HG03097 (cell line): ENCODE measurements at regions not wholly inside any gene's neighbourhood (a gene's known extent, or its start where the extent isn't known, plus 50 kb on each side); places are given as distances from the start of the nearest gene placed in this dataset.
"Not testable (repeated sequence)": the region's sequence is repeated elsewhere in the genome, so short reads cannot be mapped to it uniquely, and the experiment has no call there.

ENCODE experiments used
- ATAC-seq: cut with Tn5 transposase; IDR thresholded peaks from one replicate; pipeline ENCODE4 v1.9.1; 2021; ENCODE audit not compliant: unreplicated experiment, low FRiP score

DNA sequence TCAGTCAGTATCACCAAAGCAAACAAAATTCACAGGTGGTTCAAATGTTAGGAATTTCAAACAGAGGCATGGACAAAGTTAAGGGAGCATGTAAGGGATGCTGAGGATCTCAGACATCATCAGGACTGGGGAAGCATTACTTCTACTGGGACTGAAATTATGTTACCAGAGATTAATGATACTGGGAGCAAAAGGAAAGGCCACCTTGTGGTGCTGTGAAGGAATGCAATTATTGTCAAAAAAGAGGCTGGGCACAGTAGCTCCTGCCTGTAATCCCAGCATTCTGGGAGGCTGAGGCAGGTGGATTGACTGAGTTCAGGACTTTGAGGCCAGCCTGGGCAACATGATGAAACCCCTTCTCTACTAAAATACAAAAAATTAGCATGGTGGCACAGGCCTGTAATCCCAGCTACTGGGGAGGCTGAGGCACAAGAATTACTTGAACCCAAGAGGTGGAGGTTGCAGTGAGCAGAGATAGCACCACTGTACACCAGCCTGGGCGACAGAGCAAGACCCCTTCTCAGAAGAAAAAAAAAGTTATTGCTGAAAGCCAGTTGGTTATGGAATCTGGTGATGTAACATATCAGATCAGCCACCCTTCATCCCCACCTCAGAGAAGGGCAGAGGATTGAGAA lies 954.3 kb downstream of the PCDH7 start:
- ATAC-seq: no peak

DNA sequence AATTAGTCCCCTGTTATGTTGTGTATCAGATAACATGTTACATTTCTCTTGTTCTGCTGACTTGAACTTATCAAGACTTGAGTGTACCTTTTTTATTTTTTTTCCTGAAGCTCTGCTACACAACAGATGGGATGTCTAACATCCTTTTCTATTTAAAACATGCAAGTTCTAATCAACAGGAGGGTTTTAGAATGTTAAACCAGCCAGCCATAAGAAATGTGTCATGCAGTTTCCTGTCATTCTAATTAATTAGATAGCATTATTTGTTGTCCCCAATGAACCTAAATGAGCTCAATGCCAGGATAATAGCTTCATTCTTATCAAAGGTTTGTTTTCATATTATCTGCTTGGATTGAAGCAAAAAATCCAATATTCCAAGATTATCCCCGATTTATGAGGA lies 958.2 kb downstream of the PCDH7 start:
- ATAC-seq: no peak

DNA sequence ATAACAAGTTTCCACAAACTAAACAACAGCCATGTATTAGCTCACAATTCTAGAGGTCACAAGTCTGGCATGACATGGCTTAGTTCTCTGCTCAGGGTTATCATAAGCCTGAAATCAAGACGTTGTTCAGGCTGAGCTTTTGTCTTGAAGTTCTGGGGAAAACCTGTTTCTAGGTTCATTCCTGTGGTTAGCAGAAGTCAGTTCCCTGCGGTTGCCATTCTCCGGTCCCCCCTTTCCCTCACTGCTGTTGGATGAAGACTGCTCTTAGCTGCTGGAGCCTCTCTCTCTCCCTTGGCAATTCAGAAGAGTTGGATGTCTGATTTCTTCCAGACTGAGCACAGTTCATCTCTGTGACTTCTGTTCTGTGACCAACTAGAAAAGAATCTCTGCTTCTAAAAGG lies 962.6 kb downstream of the PCDH7 start:
- no peak for ATAC-seq

DNA sequence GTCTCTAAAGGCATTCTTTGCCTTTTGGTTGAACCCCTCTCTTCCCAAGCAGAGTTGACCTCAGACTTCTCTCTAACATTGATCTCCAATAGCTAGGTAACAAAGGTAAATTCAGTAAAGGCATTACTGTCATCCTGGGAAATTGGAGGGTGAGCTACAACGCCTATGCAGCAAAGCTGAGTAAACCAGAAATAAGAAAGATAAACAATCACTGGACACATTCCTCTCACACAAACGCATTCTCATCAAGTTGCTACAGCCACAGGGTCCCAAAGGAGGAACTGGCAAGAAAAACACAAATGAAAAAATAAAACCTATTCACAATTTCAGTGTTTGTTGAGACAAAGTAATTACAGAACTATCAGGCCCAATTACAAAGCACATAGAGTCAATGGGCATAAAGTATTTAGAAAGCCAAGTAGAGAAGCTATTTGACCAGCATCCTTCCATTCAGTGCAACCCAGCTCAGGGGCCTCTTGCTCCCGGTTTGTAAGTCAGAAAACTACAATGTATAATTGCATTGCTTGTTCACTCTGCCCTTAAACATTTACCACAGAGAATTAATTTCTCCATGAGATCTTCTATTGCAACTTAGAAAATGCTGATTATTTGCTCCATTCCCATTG lies 967.7 kb downstream of the PCDH7 start:
- ATAC-seq: no peak

DNA sequence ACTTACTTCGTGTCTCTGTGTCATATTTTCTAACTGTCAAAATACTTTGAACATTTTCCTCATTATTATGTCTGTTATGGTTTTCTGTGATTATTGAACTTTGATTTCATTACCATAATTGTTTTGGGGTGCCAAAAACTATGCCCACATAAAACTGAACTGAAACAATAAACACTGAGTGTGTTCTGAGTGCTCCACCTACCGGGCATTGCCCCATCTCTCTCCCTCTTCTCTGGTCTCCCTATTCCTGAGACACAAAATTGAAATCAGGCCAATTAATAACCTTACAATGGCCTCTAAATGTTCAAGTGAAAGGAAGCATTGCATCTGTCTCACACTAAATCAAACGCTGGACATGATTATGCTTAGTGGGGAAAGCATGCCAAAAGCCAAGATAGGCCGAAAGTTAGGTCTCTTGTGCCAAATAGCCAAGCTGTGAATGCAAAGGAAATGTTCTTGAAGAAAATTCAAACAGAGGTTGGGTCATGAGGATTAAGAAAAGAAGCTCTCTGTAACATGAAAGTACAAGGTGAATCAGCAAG lies 972.3 kb downstream of the PCDH7 start:
- no peak for ATAC-seq

DNA sequence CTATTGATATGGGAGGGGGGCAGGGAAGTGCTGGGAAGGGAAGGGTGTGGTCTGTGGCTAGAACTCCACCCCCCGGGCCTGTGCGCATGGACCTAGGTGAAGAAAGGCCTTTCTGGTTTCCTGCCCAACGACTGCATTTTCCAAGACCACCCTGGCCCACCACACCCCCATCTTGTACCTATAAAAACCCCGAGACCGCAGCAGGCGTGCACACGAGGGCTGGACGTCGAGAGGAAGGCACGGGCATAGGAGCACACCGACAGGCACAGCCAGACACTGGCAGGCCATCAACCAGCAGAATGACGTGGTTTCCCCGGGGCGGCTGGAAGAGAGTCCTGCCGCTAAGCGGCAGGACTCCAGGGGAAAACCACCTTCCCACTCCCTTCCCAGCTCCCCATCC lies 981.1 kb downstream of the PCDH7 start:
- ATAC-seq: no peak

DNA sequence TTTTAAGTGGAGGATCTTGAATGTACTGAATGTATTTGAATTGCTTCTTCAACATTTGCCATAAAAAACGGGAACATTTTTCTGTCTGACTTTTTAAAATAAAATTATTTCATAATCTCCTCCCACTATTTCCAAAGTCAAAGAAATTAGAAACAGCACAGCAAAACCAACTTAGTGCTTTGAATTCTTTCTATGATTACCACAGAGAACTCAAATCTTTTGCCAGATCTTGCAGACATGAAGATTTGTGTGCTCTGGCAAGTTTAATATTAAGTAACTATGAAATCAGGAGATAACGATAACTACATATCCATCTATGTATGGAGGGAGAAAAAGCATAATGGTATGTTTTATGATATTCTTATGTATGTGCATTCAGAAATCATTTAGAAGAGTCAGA lies 982.2 kb downstream of the PCDH7 start:
- no peak for ATAC-seq

DNA sequence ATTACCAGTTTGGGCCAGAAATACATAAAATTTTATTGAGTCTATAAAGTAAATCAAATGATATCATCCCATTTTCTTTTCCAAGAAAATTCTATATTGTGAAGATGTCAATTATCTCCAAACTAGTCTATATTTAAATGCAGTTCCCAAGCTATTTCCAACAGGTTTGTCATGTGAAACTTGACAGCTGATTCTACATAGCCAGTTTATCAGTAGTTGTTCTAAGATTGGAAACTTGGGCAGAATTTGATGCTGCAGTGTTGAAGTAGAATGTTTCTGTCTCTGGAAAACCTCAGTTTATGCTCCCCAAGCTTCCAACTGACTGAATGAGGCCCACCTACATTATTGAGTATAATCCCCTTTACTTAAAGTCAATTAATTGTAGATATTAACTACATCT lies 994.1 kb downstream of the PCDH7 start:
- ATAC-seq: no peak

DNA sequence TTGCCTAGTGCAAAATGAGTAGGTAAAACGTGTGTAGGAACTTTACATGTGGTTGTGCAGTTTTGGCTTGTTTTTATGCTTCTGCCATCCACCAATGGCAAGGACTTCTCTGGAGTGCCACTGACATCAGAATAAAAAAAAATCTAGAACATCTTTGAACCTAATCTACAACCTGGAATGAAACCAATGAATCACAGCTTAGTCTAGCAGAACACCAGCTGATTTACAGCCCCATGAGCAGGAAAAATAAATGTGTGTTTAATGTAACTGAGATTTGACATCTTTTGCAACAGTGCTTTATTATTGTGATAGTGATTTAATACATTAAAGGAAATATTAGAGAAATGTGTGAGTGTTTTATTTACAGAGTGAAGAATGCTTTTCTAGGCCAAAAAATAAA lies 995.1 kb downstream of the PCDH7 start:
- no peak for ATAC-seq

DNA sequence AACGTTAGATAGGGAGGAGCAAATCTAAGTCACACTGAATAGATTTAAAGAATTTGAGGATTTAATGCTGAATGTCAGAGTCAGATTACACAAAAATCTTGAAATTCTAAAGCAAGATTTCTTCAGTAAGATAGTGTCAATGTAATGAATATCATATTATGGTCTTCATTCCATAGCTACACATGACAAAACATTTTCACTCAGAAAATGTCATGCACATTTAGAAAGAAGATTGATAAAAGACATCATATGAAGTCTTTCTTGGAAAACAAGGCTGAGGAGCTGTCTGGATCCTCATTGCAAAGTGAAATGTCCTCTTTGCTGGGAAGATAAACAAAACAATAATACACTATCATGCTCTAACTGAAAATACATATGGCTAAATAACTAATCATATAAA lies 1006.9 kb downstream of the PCDH7 start:
- no peak for ATAC-seq

DNA sequence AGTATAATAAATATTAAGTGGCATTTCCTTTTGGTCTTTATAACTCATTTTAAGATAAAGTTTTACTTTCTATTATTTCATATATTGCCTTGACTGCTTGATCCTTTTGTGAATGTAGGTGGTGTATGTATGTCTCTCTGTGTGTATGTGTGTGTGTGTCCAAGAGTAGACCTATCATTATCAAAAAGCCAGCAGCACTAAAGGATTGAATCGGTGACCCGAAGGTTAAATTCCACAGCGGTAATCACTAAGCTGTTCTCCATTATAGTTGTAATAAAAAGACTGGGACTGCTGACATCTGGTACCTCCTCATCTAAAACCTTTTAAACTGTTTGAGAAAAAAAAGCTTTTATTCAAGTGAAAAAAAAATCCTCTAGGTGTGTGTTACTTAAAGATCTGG lies 1014.8 kb downstream of the PCDH7 start:
- ATAC-seq: no peak

DNA sequence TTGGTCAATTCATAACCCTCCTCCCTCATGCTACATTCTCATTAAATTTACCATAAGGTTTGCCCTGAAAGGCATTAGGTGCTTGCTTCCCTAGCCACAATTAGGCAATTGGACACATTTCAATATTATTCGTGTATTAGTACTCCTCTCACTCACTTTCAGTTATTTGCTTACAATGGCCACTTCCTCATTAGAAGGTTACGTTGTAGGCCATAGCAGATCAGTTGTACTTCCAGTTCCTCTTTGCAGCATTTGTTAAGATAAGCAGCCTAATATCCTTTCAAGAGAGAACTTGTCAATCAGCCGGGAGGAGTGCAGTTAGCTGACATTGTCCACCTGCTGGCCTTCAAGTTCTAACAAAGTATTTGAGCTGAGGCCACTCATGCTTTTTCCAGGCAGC lies 1017.2 kb downstream of the PCDH7 start:
- ATAC-seq: no peak

DNA sequence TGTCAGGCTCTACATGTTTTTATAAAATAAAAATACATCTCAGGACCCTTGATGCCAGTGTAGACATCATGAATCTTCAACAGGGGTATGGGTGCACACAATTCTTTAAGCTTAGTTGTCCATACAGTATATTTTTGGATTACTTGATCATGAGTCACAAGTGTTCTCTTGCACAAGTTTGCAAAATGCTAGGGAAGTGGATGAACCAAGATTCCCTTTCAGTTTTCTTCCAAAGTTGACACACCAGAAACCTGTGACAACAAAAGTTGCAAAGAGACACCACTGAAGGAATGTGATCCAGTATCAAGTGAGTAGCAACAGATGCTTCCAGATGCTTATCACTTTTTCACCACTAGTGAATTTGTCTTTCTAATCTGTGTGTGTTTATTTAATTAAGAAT lies 1021.2 kb downstream of the PCDH7 start:
- ATAC-seq: no peak

DNA sequence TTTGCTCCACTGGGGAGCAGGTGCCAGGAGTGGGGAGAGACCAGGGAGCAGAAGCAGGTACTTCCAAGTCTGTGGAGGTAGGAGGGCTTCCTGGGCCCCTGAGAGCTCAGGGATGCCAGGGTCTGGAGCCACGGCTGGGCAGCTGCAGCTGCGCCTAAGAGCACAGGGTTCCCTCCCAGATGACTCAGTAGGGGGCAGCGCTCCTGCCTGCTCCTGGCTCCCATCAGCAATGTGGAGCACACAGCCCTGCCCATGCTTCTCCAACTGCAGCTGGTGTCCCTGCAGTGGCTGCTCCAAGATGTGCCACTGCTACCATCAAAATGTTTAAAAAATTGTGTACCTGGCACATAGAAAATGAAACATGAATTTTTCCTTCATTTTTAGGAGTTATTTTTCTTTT lies 1028.2 kb downstream of the PCDH7 start:
- no peak for ATAC-seq

DNA sequence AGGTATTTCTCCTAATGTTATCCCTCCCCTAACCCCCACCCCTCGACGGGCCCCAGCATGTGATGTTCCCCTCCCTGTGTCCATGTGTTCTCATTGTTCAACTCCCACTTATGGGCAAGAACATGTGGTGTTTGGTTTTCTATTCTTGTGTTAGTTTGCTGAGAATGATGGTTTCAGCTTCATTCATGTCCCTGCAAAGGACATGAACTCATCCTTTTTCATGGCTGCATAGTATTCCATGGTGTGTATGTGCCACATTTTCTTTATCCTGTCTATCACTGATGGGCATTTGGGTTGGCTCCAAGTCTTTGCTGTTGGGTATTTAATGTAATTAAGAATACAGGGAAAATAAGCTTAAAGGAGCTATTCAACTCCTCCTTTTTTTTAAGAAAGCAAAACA lies 1030.4 kb downstream of the PCDH7 start:
- not testable (repeated sequence) for ATAC-seq

DNA sequence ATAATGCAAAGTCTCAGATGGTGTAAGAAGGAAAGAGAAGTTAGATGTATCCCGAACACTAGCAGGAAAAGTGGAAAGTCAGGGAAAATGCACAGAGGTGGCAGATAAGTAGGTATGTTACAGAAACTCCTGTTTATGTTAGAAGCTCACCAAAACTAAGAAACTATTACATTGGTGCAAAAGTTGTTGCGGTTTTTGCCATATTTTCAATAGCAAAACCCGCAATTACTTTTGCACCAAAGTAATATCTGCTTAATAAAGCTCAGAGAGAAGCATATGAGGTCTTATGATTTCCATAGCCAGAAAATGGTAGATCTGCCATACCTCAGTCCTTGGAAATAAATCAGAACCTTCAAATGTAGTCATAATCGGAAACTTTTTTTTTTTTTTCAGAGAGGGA lies 1035.6 kb downstream of the PCDH7 start:
- ATAC-seq: no peak

DNA sequence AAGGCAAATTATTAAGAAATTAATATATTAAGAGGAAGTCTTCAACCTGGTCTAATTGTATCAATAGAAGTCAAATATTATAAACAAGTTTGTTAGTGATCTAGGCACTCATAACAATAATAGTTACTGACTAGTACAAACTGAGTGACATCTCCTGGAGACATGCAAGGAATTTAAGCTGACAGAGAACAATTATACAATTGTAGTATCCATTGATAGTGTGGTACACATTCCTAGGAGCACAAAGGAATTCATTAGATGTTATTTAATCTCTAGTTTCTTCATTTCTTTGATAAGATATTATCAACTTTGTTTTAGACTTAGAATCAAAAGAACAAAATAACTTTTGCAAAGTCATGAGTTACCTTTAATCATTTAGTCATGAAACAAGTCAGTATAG lies 1048.6 kb downstream of the PCDH7 start:
- no peak for ATAC-seq

DNA sequence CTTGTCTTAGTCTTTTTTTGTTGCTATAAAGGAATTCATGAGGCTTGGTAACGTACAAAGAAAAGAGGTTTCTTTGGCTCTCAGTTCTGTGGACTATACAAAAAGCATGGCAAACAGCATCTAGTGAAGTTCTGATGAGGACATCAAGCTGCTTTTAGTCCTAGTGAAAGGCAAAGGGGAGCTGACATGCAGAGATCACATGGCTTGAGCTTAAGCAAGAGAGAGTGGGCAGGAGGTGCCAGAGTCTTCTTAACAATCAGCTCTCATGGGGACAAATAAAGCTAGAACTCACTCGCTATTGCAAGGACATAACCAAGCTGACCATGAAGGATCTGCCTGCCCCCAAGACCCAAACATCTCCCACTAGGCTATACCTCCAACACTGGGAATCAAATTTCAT lies 1063.1 kb downstream of the PCDH7 start:
- ATAC-seq: no peak

DNA sequence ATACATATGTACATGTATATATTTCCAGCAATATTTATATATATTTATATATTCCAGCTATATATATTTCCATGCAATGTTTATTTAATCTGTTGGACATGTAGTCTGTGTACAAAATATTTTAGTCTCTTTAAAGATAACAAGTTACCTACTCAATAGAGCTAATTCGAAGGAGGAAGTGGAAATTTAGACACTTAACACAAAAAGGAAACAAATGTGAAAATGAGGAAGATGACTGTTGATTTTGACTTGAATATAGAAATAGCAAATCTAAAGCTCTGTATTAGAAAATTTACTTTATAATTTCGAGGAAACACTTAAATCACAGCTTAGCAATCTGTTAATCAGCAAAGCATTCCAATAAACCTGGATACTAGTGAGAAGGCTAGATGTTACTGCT lies 1064.4 kb downstream of the PCDH7 start:
- no peak for ATAC-seq

DNA sequence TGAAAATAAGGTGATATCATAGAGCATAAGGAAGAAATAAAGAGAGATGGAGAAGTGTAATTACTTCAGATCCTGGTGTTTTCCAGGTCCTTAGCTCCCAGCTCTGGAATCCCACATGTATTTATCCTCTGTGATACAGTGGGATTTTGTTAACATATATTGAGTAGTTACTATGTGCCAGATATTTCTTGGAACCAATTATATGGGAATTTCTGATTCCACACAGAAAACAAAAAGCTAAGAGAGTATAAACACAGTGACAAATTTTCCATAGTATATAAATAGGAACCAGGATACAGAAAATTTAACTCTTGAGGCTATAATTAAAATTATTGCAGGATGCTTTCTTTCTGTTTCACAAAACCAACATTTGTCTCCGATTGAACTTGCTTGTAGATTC lies 1067.5 kb downstream of the PCDH7 start:
- no peak for ATAC-seq

DNA sequence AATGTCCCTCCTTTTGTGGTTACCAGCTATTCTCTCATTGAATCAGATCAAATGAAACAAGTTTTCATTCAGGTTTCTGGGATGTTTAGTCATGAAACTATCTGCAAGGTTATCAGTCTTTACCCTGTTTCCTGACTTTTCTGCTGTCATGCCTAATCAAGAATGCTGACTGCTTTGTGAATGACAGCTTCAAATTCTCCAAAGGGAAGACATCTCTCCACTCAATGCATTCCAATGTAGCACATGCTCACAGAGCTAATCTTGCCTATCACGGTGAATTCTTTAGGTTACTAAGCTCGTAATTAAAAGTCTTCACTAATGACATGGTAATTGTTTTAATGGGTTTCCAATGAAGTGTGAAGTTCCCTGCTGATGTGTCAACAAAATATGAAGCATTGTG lies 1068.5 kb downstream of the PCDH7 start:
- no peak for ATAC-seq

DNA sequence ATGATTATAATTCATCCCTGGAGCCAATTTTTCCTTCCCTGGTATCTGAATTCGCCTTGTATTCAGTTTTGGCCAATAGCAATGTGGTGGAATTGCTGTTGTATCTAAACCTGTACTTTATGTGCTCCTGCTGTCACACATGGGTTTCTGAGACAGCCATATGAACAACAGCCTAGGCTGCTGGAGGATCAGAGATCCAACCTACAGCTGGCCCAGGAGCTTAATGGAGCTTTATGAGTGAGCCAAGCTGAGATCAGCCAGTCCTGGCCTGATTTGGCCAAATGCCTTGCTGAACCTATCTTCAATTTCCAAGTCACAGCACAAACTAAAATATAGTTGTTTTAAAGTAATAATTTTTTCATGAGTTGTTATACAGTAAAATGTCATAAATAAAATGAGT lies 1071.5 kb downstream of the PCDH7 start:
- no peak for ATAC-seq

DNA sequence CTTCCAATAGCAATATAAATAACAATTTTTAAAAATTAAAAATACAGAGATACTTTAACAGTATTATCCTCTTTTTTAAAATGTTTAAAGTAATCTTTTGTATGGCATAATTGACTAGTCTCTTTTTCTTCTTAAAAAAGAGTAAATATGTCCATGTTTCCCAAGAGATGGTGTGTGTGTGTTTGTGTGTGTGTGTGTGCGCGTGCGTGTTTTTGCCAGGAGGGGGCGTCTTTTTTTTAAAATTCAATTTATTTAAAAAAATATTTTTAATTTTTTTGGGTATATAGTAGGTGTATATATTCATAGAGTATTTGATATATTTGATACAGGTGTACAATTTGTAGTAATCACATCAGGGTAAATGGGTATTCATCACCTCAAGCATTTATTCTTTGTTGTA lies 1073.7 kb downstream of the PCDH7 start:
- no peak for ATAC-seq
